Activated T-cell treated with anti-CD3 and anti-CD28 coated beads, Interleukin-2, amount 50 U/mL, for 48 hours (primary cell): ENCODE measurements at regions not wholly inside any gene's neighbourhood (a gene's known extent, or its start where the extent isn't known, plus 50 kb on each side); places are given as distances from the start of the nearest gene placed in this dataset.
"Not testable (repeated sequence)": the region's sequence is repeated elsewhere in the genome, so short reads cannot be mapped to it uniquely, and the experiment has no call there.

ENCODE experiments used
- DNase-seq, 2 experiments: peaks; one replicate each; pipeline ENCODE4 v3.0.0-alpha.2; 2020

- DNase-seq = no peak
Measured at GRCh38 chr10:105598207-105598606, 957.1 kb downstream of the SORCS3 start.

GRCh38 chr10:105597312-105597711 is 956.2 kb downstream of the SORCS3 start:
- no peak for DNase-seq

GRCh38 chr10:105596749-105597148 is 955.7 kb downstream of the SORCS3 start:
- no peak for DNase-seq

- no peak for DNase-seq
Measured at GRCh38 chr10:105594296-105594695, 953.2 kb downstream of the SORCS3 start.

- no peak for DNase-seq
Measured at GRCh38 chr10:105592468-105592867, 951.4 kb downstream of the SORCS3 start.

- DNase-seq = no peak
Measured at GRCh38 chr10:105586451-105587098, 945.5 kb downstream of the SORCS3 start.

- no peak for DNase-seq
Measured at GRCh38 chr10:105585753-105586152, 944.7 kb downstream of the SORCS3 start.

GRCh38 chr10:105585171-105585570 is 944.1 kb downstream of the SORCS3 start:
- DNase-seq = no peak

GRCh38 chr10:105579112-105579511 is 938.0 kb downstream of the SORCS3 start:
- DNase-seq = no peak

GRCh38 chr10:105577865-105578607 is 936.9 kb downstream of the SORCS3 start:
- DNase-seq = no peak

- no peak for DNase-seq
Measured at GRCh38 chr10:105559333-105560097, 918.4 kb downstream of the SORCS3 start.

GRCh38 chr10:105550453-105550852 is 909.4 kb downstream of the SORCS3 start:
- not testable (repeated sequence) for DNase-seq

GRCh38 chr10:105549731-105550130 is 908.6 kb downstream of the SORCS3 start:
- DNase-seq = no peak

- DNase-seq = no peak
Measured at GRCh38 chr10:105545101-105545500, 904.0 kb downstream of the SORCS3 start.

- no peak for DNase-seq
Measured at GRCh38 chr10:105540381-105540780, 899.3 kb downstream of the SORCS3 start.

GRCh38 chr10:105538874-105539273 is 897.8 kb downstream of the SORCS3 start:
- no peak for DNase-seq

- no peak for DNase-seq
Measured at GRCh38 chr10:105535478-105535877, 894.4 kb downstream of the SORCS3 start.

GRCh38 chr10:105534086-105534485 is 893.0 kb downstream of the SORCS3 start:
- DNase-seq = no peak

GRCh38 chr10:105516511-105516910 is 875.4 kb downstream of the SORCS3 start:
- DNase-seq = no peak

GRCh38 chr10:105514106-105514505 is 873.0 kb downstream of the SORCS3 start:
- DNase-seq = no peak

- no peak for DNase-seq
Measured at GRCh38 chr10:105509517-105509916, 868.4 kb downstream of the SORCS3 start.

- DNase-seq = no peak
Measured at GRCh38 chr10:105506262-105506661, 865.2 kb downstream of the SORCS3 start.

- DNase-seq = no peak
Measured at GRCh38 chr10:105503714-105504113, 862.6 kb downstream of the SORCS3 start.

GRCh38 chr10:105502058-105502457 is 861.0 kb downstream of the SORCS3 start:
- DNase-seq = no peak
